OCI-LY7 (cell line): ENCODE measurements at regions not wholly inside any gene's neighbourhood (a gene's known extent, or its start where the extent isn't known, plus 50 kb on each side); places are given as distances from the start of the nearest gene placed in this dataset.

Experiments used
- BruUV-seq: library from RNA; stranded (reverse); fragments of 400-500 nt; replicated peaks from 2 replicates; lab custom pipeline; 2021; lab: Mats Ljungman, UMichigan
- CTCF ChIA-PET: fragments of 300-600 bp; sonication (Branson Sonifier 250); formaldehyde crosslinking; loops from one replicate; lab custom pipeline; 2022; ENCODE audit warnings: antibody characterized with exemption; ENCODE audit not compliant: unreplicated experiment; lab: Charles Lee
- POLR2A ChIA-PET: fragments of 300-600 bp; sonication (Branson Sonifier 250); formaldehyde crosslinking; loops from one replicate; lab custom pipeline; 2022; ENCODE audit warnings: antibody characterized with exemption; lab: Charles Lee
- DNase-seq: peaks from one replicate; pipeline ENCODE4 v3.0.0-alpha.2; 2015; ENCODE audit warnings: low spot score
- H2AFZ ChIP-seq: fragments of 200-600 bp; sonication (generic), shearing (Covaris generic); 2 replicates; pipeline ENCODE4 v1.6.1; 2014; ENCODE audit warnings: mild to moderate bottlenecking, antibody characterized with exemption, low read length, moderate library complexity
- H3K27ac ChIP-seq: fragments of 200-600 bp; sonication (generic); 2 replicates; pipeline ENCODE4 v1.5.1; 2014; ENCODE audit warnings: mixed run types, low read depth, mild to moderate bottlenecking, moderate library complexity, low read length, inconsistent platforms; ENCODE audit not compliant: poor library complexity, severe bottlenecking
- H3K36me3 ChIP-seq: fragments of 200-600 bp; sonication (generic); 2 replicates; pipeline ENCODE4 v1.6.1; 2014; ENCODE audit warnings: mild to moderate bottlenecking, antibody characterized with exemption, low read length, moderate library complexity, mixed read lengths; ENCODE audit not compliant: insufficient read depth
- H3K4me1 ChIP-seq: fragments of 200-600 bp; sonication (generic); 2 replicates; pipeline ENCODE4 v1.5.1; 2014; ENCODE audit warnings: mild to moderate bottlenecking, low read length; ENCODE audit not compliant: insufficient read depth, poor library complexity, severe bottlenecking
- H3K4me2 ChIP-seq: fragments of 200-600 bp; sonication (generic); 2 replicates; pipeline ENCODE4 v1.6.1; 2014; ENCODE audit warnings: mild to moderate bottlenecking, low read length
- H3K4me3 ChIP-seq: fragments of 200-600 bp; sonication (generic); 2 replicates; pipeline ENCODE4 v1.5.1; 2014; ENCODE audit warnings: mild to moderate bottlenecking, low read depth, low read length; ENCODE audit not compliant: poor library complexity, severe bottlenecking
- H3K79me2 ChIP-seq: fragments of 200-600 bp; sonication (generic); 2 replicates; pipeline ENCODE4 v1.6.1; 2016; ENCODE audit warnings: low read depth, mild to moderate bottlenecking, low read length, moderate library complexity, mixed read lengths; ENCODE audit not compliant: insufficient read depth
- H3K9me2 ChIP-seq: fragments of 200-600 bp; sonication (generic); 2 replicates; pipeline ENCODE4 v1.6.1; 2016; ENCODE audit warnings: mild to moderate bottlenecking, low read length, mixed read lengths; ENCODE audit not compliant: insufficient read depth
- H3K9me3 ChIP-seq: fragments of 200-600 bp; sonication (generic); 2 replicates; pipeline ENCODE4 v1.6.1; 2014; ENCODE audit warnings: mild to moderate bottlenecking, mixed run types, low read length, mixed read lengths
- H4K20me1 ChIP-seq: fragments of 200-600 bp; sonication (generic); 2 replicates; pipeline ENCODE4 v1.6.1; 2014; ENCODE audit warnings: mild to moderate bottlenecking, antibody characterized with exemption, low read length, moderate library complexity, mixed read lengths; ENCODE audit not compliant: insufficient read depth
- EZH2phosphoT487 ChIP-seq: fragments of 200-600 bp; sonication (generic); IDR thresholded peaks from 2 replicates; pipeline ENCODE4 v1.6.1; 2018; ENCODE audit warnings: low read depth, borderline replicate concordance, mild to moderate bottlenecking, mixed run types, antibody characterized with exemption, low read length, moderate library complexity, mixed read lengths
- intact Hi-C: fragments of 100-400 bp; cut with micrococcal nuclease; formaldehyde crosslinking; loops from one replicate; pipeline ENCODE4 v1.10.0; 2022; ENCODE audit not compliant: unreplicated experiment
- TF ChIP-seq, protein P1 (sequence below): fragments of 200-600 bp; sonication (generic); conservative IDR thresholded peaks from 2 replicates; pipeline ENCODE4 v1.5.1; 2014; ENCODE audit warnings: mild to moderate bottlenecking, antibody characterized with exemption, low read length, moderate library complexity, mixed read lengths

DNA sequence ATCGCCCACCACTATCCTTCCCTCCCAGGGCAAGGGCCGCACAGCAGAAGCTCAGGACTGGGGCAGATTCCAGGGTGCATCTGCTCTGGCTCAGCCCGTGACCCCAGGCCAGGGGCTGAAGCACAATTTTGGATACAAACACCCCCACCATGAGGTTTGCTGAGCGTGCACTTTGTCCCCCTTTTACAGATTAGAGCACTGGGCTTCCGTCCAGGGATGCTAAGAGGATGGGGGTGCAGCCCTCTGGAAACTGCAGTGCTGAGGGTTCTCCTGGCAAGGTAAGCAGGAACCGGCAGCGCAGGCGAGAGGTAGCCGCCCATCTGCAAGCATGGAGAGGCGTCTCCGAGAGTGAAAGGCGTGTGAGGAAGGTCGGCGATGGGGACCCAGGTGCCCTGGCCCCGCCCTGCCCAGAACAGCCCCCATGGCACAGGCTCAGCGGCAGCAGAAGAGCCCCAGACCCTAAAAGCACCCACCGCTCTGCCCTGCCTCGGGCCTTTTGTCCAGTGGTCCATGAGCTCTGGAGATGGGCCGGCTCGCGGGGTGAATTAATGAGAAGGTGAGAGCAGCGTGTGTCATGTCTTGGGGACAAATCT, 54.5 kb upstream of the OLFM1 start:
- intact Hi-C loops = no loop called here
- DNase-seq = no peak
- Histone ChIP-seq H3K9me3 (no peaks in the 10 kb centered on the region), H3K4me3 (no peak overlapping the region), H3K4me1 (no peaks in the 10 kb centered on the region), H3K27ac (no peak overlapping the region), H3K36me3 (no peaks in the 10 kb centered on the region), H3K9me2 (no peaks in the 10 kb centered on the region), H2AFZ (no peak overlapping the region), H3K79me2 (no peaks in the 10 kb centered on the region), H4K20me1 (no peaks in the 10 kb centered on the region), H3K4me2 (no peak overlapping the region)
- TF ChIP-seq, protein P1, sequence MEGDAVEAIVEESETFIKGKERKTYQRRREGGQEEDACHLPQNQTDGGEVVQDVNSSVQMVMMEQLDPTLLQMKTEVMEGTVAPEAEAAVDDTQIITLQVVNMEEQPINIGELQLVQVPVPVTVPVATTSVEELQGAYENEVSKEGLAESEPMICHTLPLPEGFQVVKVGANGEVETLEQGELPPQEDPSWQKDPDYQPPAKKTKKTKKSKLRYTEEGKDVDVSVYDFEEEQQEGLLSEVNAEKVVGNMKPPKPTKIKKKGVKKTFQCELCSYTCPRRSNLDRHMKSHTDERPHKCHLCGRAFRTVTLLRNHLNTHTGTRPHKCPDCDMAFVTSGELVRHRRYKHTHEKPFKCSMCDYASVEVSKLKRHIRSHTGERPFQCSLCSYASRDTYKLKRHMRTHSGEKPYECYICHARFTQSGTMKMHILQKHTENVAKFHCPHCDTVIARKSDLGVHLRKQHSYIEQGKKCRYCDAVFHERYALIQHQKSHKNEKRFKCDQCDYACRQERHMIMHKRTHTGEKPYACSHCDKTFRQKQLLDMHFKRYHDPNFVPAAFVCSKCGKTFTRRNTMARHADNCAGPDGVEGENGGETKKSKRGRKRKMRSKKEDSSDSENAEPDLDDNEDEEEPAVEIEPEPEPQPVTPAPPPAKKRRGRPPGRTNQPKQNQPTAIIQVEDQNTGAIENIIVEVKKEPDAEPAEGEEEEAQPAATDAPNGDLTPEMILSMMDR = no peak
- no peak for TF ChIP-seq EZH2phosphoT487
- no TSS peak for BruUV-seq
- ChIA-PET POLR2A (no interaction called here), CTCF (no interaction called here)

DNA sequence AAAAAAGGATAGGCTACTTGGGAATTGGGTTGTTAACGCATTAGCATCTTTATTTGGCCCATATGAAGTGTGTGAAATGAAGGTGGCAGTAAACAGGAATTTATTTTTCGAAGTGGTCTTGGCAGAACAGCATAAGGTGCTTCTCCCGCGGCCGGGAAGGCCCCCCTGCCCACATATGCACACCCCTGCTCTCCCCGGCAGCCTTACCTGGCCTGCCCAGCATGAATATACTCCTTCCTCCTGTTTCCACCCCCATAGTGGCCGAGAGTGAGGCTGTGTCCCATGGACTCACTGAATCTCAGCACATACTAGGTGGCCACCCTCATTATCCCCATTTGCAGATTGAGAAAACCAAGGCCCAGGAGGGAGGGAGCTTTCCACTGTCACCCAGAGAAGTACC, 54.0 kb upstream of the OLFM1 start:
- TF ChIP-seq, protein P1 = no peak
- TF ChIP-seq EZH2phosphoT487 = no peak
- no peak overlapping the region for H3K4me2 ChIP-seq
- no peaks in the 10 kb centered on the region for H3K36me3 ChIP-seq
- H3K4me1 ChIP-seq = no peaks in the 10 kb centered on the region
- no peaks in the 10 kb centered on the region for H4K20me1 ChIP-seq
- intact Hi-C loops = no loop called here
- no peaks in the 10 kb centered on the region for H3K9me2 ChIP-seq
- DNase-seq = no peak
- ChIA-PET CTCF (no interaction called here), POLR2A (no interaction called here)
- no peak overlapping the region for H3K27ac ChIP-seq
- no peak overlapping the region for H3K4me3 ChIP-seq
- H3K79me2 ChIP-seq = no peaks in the 10 kb centered on the region
- BruUV-seq = no TSS peak
- H3K9me3 ChIP-seq = no peaks in the 10 kb centered on the region
- no peak overlapping the region for H2AFZ ChIP-seq

DNA sequence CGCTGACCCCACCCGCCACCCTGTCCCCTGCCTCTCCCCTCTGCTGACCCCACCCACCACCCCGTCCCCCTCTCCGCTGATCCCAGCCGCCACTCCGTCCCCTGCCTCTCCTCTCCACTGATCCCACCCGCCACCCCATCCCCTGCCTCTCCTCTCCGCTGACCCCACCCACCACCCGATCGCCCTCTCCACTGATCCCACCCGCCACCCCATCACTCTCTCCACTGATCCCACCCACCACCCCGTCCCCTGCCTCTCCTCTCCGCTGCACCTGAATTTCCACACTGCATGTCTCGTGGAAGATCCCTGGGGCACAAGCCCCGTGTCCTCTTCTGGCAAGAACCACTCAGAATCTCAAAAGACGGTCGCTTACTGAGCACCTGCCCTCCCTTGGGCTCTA, 53.4 kb upstream of the OLFM1 start:
- no peaks in the 10 kb centered on the region for H3K9me2 ChIP-seq
- no peak overlapping the region for H2AFZ ChIP-seq
- H4K20me1 ChIP-seq = no peaks in the 10 kb centered on the region
- H3K4me2 ChIP-seq = no peak overlapping the region
- no peaks in the 10 kb centered on the region for H3K9me3 ChIP-seq
- no peak overlapping the region for H3K27ac ChIP-seq
- intact Hi-C loops = no loop called here
- BruUV-seq = no TSS peak
- no peak for TF ChIP-seq EZH2phosphoT487
- TF ChIP-seq, protein P1 = no peak
- H3K4me3 ChIP-seq = no peak overlapping the region
- no peaks in the 10 kb centered on the region for H3K79me2 ChIP-seq
- DNase-seq = no peak
- no peaks in the 10 kb centered on the region for H3K36me3 ChIP-seq
- POLR2A ChIA-PET = no interaction called here
- CTCF ChIA-PET = no interaction called here
- H3K4me1 ChIP-seq = no peaks in the 10 kb centered on the region
